K562 (cell line): ENCODE measurements at regions not wholly inside any gene's neighbourhood (a gene's known extent, or its start where the extent isn't known, plus 50 kb on each side); places are given as distances from the start of the nearest gene placed in this dataset.

ENCODE experiments used
- ADNP ChIP-seq: fragments of 200-800 bp; sonication (Bioruptor generic); IDR thresholded peaks from 2 replicates; pipeline ENCODE4 v1.6.1; 2016; ENCODE audit warnings: missing genetic modification characterization, missing compliant biosample characterization
- KAT7 ChIP-seq: sonication (generic); formaldehyde crosslinking; IDR thresholded peaks from 2 replicates; pipeline ENCODE4 v1.8.0; 2022; ENCODE audit warnings: missing genetic modification reagents, mild to moderate bottlenecking, borderline replicate concordance
- MECOM ChIP-seq: fragments of 250-450 bp; sonication (Bioruptor Pico); IDR thresholded peaks from 2 replicates; pipeline ENCODE4 v1.8.0; 2022; ENCODE audit warnings: inconsistent platforms
- MEF2A ChIP-seq: IDR thresholded peaks from 2 replicates; pipeline ENCODE4 v1.6.1; 2011; ENCODE audit warnings: low read depth, mild to moderate bottlenecking, low read length, moderate library complexity; ENCODE audit not compliant: control insufficient read depth
- TCF7L2 ChIP-seq: fragments of 150-350 bp; IDR thresholded peaks from 2 replicates; pipeline ENCODE4 v1.6.1; 2016; ENCODE audit warnings: low read depth, mild to moderate bottlenecking, low read length, moderate library complexity
- TF ChIP-seq, protein P1 (sequence below), 2 experiments: fragments of 450-650 bp; formaldehyde crosslinking in 1 of 2; IDR thresholded peaks; 2 replicates each; pipeline versions ENCODE4 v1.4.0 to v1.6.1; 2014 to 2020; ENCODE audit warnings: mild to moderate bottlenecking in 2 of 2, borderline replicate concordance in 1 of 2, low read depth in 1 of 2
- TF ChIP-seq, protein P2 (sequence below), 2 experiments: fragments of 450-650 bp in 1 of 2; sonication (generic) in 1 of 2; formaldehyde crosslinking; conservative IDR thresholded peaks; 2 replicates each; pipeline versions ENCODE4 v1.4.0 to v1.8.1; 2020 to 2022; ENCODE audit warnings: mild to moderate bottlenecking in 1 of 2, missing genetic modification reagents in 1 of 2
- TF ChIP-seq, protein P3 (sequence below), 2 experiments: fragments of 450-650 bp in 1 of 2; sonication (generic) in 1 of 2; formaldehyde crosslinking in 1 of 2; IDR thresholded peaks in 1 of 2; conservative IDR thresholded peaks in 1 of 2; 2 replicates each; pipeline versions ENCODE4 v1.6.1 to v1.8.1; 2016 to 2023; ENCODE audit warnings: mild to moderate bottlenecking in 2 of 2, moderate library complexity in 2 of 2, inconsistent platforms in 1 of 2, missing genetic modification reagents in 1 of 2
- TF ChIP-seq, protein P4 (sequence below): fragments of 250-450 bp; sonication (Bioruptor Pico); IDR thresholded peaks from 2 replicates; pipeline ENCODE4 v1.4.0; 2020

DNA sequence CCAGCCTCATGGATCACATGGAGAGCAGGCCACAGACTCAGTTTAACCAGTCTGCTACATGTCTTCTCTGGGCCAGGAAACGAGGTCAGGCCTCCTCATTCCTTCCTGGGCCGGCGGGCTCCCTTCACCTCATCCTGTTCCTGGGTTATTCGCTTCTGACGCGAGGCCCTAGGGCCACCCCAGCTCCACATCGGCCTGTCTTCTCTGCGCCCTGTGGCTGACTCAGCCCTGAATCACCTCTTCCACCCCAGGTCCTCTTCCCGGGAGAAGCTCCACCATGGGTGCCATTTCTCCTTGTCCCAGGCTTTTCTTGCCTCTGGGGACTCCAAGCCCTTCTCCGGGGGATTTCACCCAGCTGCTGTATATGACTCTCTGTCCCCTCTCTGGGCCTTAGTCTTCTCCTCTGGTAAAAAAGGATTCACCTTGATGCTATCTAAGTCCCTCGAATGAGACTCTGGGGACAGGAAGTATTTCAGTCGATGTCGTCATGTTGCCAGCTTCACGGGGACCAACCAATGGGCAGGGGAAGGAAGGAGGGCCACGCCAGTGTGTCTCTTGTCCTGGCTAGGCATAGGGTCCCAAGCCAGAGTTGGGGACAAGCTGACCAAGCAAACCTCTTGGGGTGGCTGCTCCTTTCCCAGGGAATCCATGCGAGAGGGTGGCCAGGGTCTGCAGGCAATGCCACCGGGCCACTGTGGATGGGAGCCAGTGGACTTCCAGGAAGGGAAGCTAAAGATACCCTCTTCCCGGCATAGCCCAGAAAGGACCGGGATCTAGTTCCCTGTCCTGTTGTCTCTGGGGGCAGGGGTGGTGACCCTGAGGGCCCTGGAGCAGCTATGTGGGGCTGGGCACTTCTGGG, 58.7 kb downstream of the SOCS3 start (continued):
- TF ChIP-seq, protein P1, sequence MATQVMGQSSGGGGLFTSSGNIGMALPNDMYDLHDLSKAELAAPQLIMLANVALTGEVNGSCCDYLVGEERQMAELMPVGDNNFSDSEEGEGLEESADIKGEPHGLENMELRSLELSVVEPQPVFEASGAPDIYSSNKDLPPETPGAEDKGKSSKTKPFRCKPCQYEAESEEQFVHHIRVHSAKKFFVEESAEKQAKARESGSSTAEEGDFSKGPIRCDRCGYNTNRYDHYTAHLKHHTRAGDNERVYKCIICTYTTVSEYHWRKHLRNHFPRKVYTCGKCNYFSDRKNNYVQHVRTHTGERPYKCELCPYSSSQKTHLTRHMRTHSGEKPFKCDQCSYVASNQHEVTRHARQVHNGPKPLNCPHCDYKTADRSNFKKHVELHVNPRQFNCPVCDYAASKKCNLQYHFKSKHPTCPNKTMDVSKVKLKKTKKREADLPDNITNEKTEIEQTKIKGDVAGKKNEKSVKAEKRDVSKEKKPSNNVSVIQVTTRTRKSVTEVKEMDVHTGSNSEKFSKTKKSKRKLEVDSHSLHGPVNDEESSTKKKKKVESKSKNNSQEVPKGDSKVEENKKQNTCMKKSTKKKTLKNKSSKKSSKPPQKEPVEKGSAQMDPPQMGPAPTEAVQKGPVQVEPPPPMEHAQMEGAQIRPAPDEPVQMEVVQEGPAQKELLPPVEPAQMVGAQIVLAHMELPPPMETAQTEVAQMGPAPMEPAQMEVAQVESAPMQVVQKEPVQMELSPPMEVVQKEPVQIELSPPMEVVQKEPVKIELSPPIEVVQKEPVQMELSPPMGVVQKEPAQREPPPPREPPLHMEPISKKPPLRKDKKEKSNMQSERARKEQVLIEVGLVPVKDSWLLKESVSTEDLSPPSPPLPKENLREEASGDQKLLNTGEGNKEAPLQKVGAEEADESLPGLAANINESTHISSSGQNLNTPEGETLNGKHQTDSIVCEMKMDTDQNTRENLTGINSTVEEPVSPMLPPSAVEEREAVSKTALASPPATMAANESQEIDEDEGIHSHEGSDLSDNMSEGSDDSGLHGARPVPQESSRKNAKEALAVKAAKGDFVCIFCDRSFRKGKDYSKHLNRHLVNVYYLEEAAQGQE (IDR thresholded peaks at IDR 0.05; ENCODE audit: borderline replicate concordance), result no peak
- TF ChIP-seq, protein P1 (CRISPR knock-in tag; IDR thresholded peaks at IDR 0.05; ENCODE audit: low read depth), result peak; percentile 31; the same call in 1 of the 2 replicates
- TF ChIP-seq, protein P2, sequence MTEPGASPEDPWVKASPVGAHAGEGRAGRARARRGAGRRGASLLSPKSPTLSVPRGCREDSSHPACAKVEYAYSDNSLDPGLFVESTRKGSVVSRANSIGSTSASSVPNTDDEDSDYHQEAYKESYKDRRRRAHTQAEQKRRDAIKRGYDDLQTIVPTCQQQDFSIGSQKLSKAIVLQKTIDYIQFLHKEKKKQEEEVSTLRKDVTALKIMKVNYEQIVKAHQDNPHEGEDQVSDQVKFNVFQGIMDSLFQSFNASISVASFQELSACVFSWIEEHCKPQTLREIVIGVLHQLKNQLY (CRISPR knock-in tag; conservative IDR thresholded peaks at IDR 0.05), result no peak
- no peak for TF ChIP-seq MEF2A
- TF ChIP-seq TCF7L2, result no peak
- TF ChIP-seq, protein P3, sequence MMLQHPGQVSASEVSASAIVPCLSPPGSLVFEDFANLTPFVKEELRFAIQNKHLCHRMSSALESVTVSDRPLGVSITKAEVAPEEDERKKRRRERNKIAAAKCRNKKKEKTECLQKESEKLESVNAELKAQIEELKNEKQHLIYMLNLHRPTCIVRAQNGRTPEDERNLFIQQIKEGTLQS (IDR thresholded peaks at IDR 0.05), result peak; percentile 79; the same call in 1 of the 2 replicates
- TF ChIP-seq, protein P3 (CRISPR knock-in tag; conservative IDR thresholded peaks at IDR 0.05), result no peak
- TF ChIP-seq KAT7 (CRISPR knock-in tag), result no peak
- peak; percentile 61; the same call in 1 of the 2 replicates for TF ChIP-seq MECOM
- TF ChIP-seq, protein P4, sequence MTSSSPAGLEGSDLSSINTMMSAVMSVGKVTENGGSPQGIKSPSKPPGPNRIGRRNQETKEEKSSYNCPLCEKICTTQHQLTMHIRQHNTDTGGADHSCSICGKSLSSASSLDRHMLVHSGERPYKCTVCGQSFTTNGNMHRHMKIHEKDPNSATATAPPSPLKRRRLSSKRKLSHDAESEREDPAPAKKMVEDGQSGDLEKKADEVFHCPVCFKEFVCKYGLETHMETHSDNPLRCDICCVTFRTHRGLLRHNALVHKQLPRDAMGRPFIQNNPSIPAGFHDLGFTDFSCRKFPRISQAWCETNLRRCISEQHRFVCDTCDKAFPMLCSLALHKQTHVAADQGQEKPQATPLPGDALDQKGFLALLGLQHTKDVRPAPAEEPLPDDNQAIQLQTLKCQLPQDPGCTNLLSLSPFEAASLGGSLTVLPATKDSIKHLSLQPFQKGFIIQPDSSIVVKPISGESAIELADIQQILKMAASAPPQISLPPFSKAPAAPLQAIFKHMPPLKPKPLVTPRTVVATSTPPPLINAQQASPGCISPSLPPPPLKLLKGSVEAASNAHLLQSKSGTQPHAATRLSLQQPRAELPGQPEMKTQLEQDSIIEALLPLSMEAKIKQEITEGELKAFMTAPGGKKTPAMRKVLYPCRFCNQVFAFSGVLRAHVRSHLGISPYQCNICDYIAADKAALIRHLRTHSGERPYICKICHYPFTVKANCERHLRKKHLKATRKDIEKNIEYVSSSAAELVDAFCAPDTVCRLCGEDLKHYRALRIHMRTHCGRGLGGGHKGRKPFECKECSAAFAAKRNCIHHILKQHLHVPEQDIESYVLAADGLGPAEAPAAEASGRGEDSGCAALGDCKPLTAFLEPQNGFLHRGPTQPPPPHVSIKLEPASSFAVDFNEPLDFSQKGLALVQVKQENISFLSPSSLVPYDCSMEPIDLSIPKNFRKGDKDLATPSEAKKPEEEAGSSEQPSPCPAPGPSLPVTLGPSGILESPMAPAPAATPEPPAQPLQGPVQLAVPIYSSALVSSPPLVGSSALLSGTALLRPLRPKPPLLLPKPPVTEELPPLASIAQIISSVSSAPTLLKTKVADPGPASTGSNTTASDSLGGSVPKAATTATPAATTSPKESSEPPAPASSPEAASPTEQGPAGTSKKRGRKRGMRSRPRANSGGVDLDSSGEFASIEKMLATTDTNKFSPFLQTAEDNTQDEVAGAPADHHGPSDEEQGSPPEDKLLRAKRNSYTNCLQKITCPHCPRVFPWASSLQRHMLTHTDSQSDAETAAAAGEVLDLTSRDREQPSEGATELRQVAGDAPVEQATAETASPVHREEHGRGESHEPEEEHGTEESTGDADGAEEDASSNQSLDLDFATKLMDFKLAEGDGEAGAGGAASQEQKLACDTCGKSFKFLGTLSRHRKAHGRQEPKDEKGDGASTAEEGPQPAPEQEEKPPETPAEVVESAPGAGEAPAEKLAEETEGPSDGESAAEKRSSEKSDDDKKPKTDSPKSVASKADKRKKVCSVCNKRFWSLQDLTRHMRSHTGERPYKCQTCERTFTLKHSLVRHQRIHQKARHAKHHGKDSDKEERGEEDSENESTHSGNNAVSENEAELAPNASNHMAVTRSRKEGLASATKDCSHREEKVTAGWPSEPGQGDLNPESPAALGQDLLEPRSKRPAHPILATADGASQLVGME (CRISPR knock-in tag), result peak; percentile 80; the same call in 1 of the 2 replicates
- TF ChIP-seq ADNP (tag), result no peak
